Jurkat, Clone E6-1 (cell line): ENCODE measurements at regions not wholly inside any gene's neighbourhood (a gene's known extent, or its start where the extent isn't known, plus 50 kb on each side); places are given as distances from the start of the nearest gene placed in this dataset.
"Not testable (repeated sequence)": the region's sequence is repeated elsewhere in the genome, so short reads cannot be mapped to it uniquely, and the experiment has no call there.

Source experiments
- DNase-seq: peaks from one replicate; pipeline ENCODE4 v3.0.0-alpha.2; 2011; ENCODE audit warnings: low read depth, low spot score
- H3K4me3 ChIP-seq: 2 replicates; pipeline ENCODE4 v1.5.1; 2011; ENCODE audit warnings: mild to moderate bottlenecking, low read length, control low read depth, moderate library complexity

DNA sequence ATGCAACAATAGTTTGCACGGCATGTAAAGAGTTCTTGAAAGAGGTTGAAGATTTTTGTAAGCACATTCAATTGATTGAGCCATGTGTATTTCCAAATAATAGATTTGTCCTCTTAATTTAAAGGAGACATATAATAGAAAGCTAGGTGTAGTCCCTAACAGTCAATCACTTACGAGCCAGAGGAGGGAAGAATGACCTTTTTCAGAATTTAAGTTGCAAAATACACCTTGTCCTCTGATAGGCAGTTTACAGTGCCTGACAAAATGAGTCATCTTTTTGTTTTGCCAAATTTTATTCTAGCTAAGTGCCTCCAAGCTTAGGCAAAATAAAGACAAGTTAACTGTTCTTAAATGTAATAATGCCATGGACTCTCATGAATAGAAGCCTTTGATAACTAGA is 88.3 kb upstream of the GOLGA6L4 start:
- H3K4me3 ChIP-seq, DNase-seq: not testable (repeated sequence)

- no peak overlapping the region for H3K4me3 ChIP-seq
- no peak for DNase-seq
These were observed 84.2 kb upstream of the GOLGA6L4 start for GRCh38 chr15:84151205-84151931.

DNA sequence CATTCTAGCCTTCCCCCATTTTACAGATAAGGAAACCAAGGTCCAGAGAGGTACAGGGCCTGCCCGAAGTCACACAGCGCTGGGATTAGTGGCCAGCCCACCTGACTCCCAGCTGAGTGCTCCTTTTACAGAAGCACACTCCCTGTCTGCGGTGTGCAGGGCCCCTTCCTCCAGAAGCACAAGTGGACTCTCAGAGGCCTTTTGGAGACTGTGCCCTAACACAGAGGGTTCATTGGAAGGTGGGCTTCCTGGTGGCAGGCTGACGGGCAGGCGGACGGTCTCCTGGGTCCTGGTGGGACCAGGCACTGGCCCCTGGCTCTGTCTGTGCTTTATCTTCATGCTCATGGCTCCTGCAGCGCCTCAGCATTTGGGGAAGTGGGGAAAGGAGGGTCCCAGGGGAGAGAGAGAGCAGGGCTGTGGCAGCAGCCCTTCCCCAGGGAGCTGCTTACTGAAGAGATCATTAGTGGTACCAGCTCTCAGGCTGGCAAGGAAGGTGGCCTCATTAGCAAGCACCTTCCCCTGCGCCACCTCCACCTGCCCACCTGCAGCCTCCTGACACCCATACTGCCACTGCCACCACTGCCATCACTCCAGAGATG is 83.1 kb upstream of the GOLGA6L4 start:
- DNase-seq, H3K4me3 ChIP-seq: not testable (repeated sequence)

- not testable (repeated sequence) for H3K4me3 ChIP-seq, DNase-seq
These were observed 81.9 kb upstream of the GOLGA6L4 start for GRCh38 chr15:84153655-84154140.

DNA sequence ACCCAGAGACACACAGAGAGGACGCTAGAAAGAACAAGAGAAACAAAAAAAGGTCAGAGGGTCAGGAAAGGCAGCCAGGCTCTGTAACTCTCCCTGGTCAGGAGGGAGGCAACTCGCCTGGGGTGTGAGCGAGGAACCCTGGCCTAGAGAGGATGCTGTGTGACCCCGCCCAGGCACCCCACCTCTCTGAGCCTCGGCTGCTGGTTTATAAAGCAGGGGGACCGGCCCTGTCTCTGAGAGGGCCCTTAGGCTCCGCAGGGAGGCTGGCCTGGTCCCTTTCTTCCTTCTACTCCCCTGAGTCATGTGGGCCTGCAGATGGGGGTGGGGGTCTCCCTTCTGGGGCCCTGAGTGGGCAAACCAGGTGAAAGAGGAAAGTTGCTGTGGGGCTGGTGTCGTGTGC is 81.3 kb upstream of the GOLGA6L4 start:
- DNase-seq = not testable (repeated sequence)

DNA sequence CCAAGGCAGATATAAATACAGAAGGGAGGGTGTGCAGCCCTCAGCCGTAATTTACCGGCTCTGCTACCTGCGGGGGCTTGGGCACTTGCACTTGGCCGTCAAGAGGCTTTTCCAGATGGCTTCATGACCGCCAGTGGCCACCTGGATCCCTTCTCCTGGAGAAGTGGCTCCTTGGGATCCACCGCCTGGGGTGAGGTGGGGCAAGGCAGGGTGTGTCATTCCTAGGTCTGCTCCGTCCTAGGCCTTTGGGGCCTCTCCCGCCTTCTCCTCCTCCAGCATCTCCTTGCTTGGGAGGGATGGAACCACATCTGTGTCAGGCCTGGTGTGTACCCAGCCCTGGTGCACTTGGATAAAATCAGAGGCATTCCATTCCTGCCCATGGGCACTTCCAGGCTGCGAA is 80.8 kb upstream of the GOLGA6L4 start:
- not testable (repeated sequence) for H3K4me3 ChIP-seq, DNase-seq

More for the DNA sequence above, 81.3 kb upstream of the GOLGA6L4 start:
- not testable (repeated sequence) for H3K4me3 ChIP-seq

DNA sequence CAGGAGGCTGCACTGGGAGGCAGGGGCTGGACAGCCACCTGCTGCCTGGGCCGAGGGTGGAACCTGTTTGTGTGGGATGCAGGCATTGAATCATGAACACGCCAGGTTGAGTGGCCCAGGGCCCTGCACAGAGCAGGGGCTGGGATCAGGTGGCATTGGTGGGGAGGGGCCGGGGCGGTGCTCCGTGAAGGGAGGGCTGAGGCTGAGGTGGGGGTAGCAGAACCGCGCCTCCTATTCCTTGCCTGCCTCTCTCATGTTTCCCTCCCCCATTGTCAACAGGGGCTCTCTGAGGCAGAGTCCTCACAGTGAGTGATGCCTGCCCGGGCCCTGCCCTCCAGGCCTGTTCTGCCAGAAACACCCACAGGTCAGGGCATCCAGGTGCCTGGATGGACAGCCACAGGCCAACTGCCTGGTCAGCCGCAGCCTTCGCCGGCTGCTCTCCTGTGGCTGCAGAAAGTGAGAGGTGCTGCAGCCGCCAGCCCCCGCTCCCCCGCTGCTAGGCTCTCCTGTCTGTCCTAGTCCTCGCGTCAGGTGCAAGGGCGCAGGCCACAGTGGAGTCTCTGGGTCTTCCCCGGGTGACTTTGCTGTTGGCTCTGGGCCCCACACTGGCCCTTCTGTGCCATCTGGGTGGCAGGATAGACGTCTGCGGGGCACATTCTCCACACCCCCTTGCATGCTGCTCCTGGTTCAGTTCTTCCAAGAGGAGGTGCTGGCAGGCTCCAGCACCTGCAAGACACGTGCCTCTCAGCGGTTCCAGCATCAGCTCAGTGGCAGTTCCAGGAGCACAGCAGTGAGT is 79.6 kb upstream of the GOLGA6L4 start:
- H3K4me3 ChIP-seq, DNase-seq: not testable (repeated sequence)

DNA sequence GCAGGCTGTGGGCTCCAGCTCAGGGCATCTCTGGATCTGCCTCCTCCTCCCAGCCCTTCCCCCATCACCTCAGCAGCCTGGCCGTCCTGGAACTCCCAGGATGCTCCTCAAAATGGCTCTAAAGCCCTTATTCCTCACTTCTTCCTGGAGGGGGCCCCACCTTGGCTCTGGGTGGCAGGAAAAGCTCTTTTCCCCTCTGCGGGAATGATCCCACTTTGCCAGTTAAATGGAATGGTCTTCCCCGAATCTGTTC is 79.1 kb upstream of the GOLGA6L4 start:
- DNase-seq, H3K4me3 ChIP-seq: not testable (repeated sequence)

GRCh38 chr15:84157056-84157632 is 78.4 kb upstream of the GOLGA6L4 start:
- DNase-seq, H3K4me3 ChIP-seq: not testable (repeated sequence)

GRCh38 chr15:84157857-84158256 is 77.7 kb upstream of the GOLGA6L4 start:
- not testable (repeated sequence) for DNase-seq, H3K4me3 ChIP-seq

GRCh38 chr15:84159346-84160269 is 76.0 kb upstream of the GOLGA6L4 start:
- not testable (repeated sequence) for DNase-seq, H3K4me3 ChIP-seq

GRCh38 chr15:84164423-84165292 is 70.9 kb upstream of the GOLGA6L4 start:
- H3K4me3 ChIP-seq, DNase-seq: not testable (repeated sequence)

DNA sequence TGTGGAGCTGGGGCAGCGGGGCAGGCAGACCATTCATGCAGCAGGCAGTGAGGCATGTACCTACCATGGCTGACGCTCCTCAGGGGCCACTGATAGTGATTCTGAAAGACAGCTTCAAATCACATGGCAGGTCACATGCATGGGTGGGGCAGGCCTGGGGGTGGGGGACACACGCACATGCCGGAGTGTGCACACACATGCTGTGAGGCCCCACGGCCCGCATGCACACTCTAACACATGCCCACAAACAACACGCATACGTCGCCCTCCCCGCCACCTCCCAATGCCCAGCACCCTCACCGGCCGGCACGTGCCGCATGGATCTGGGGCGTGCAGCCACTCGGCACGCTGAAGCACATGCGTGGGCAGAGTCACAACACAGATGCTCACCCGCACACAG is 65.5 kb upstream of the GOLGA6L4 start:
- DNase-seq, H3K4me3 ChIP-seq: not testable (repeated sequence)

GRCh38 chr15:84173231-84173610 is 62.4 kb upstream of the GOLGA6L4 start:
- 0 out of 2 replicates have a peak overlapping the region, but pooled peaks have one; percentile 20 for H3K4me3 ChIP-seq
- DNase-seq = not testable (repeated sequence)
